ENCODE measurements at regions not wholly inside any gene's neighbourhood (a gene's known extent, or its start where the extent isn't known, plus 50 kb on each side); places are given as distances from the start of the nearest gene placed in this dataset.

DNA sequence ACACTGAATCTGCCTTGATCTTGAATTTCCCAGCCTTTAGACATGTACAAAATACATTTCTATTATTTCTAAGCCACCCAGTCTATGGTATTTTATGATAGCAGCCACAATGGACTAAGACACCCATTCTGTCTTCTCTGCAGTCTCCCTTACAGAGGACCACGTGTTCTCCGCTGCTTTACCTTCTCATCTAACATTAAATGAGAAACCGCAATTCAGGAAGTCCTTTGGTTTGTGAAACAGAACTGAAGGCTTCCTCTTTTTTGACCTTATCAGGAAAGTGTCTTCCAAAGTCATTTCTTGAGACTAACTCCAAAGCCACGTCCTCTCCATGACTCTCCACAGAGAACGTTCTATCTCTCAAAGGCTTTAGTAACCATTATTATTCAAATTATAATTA is 560.1 kb downstream of the OMA1 start:
- no peak for DNase-seq
- Histone ChIP-seq H3K27me3 (no peaks in the 10 kb centered on the region), H3K36me3 (no peaks in the 10 kb centered on the region), H3K4me1 (no peaks in the 10 kb centered on the region), H3K4me3 (ENCODE audit: low read depth, low read length) (no peak overlapping the region), H3K9me3 (no peaks in the 10 kb centered on the region)
- TF ChIP-seq, protein P1, sequence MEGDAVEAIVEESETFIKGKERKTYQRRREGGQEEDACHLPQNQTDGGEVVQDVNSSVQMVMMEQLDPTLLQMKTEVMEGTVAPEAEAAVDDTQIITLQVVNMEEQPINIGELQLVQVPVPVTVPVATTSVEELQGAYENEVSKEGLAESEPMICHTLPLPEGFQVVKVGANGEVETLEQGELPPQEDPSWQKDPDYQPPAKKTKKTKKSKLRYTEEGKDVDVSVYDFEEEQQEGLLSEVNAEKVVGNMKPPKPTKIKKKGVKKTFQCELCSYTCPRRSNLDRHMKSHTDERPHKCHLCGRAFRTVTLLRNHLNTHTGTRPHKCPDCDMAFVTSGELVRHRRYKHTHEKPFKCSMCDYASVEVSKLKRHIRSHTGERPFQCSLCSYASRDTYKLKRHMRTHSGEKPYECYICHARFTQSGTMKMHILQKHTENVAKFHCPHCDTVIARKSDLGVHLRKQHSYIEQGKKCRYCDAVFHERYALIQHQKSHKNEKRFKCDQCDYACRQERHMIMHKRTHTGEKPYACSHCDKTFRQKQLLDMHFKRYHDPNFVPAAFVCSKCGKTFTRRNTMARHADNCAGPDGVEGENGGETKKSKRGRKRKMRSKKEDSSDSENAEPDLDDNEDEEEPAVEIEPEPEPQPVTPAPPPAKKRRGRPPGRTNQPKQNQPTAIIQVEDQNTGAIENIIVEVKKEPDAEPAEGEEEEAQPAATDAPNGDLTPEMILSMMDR (IDR thresholded peaks at IDR 0.05; ENCODE audit: low read depth, low read length), result no peak

GRCh38 chr1:57984277-57984676 is 560.4 kb upstream of the DAB1 start:
- H3K36me3 ChIP-seq, result no peaks in the 10 kb centered on the region
- H3K9me3 ChIP-seq, result no peaks in the 10 kb centered on the region
- TF ChIP-seq, protein P1 (IDR thresholded peaks at IDR 0.05; ENCODE audit: low read depth, low read length), result no peak

DNA sequence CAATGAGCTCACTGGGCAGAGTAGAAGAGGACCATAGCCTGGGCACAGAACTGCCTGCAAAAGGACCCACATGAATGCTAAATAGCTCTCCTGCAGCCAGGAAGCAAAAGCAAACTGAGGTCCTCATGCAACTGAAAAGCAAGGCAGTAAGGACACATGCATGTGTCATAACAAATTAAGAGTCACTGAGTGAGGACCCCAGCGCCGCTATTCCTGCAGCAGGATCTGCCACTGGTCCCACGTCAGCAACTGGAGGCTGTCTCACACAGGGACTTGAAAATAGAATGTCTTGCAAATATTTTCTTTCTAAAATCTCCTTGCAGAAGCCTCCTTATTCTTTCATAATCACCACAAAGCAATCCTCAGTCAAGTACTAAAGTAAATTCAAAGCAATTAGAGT is 559.6 kb upstream of the DAB1 start:
- DNase-seq, result no peak
- H3K4me3 ChIP-seq (ENCODE audit: low read depth, low read length), result no peak overlapping the region
- TF ChIP-seq, protein P1 (IDR thresholded peaks at IDR 0.05; ENCODE audit: low read depth, low read length), result no peak
- no peaks in the 10 kb centered on the region for H3K27me3 ChIP-seq
- no peaks in the 10 kb centered on the region for H3K36me3 ChIP-seq
- H3K4me1 ChIP-seq, result no peaks in the 10 kb centered on the region
- H3K9me3 ChIP-seq, result no peaks in the 10 kb centered on the region

More at GRCh38 chr1:57984277-57984676, 560.4 kb upstream of the DAB1 start:
- H3K4me3 ChIP-seq (ENCODE audit: low read depth, low read length), result no peak overlapping the region
- no peaks in the 10 kb centered on the region for H3K27me3 ChIP-seq
- H3K4me1 ChIP-seq, result no peaks in the 10 kb centered on the region
- DNase-seq, result no peak

GRCh38 chr1:57982852-57983251 is 559.0 kb upstream of the DAB1 start:
- TF ChIP-seq, protein P1 (IDR thresholded peaks at IDR 0.05; ENCODE audit: low read depth, low read length), result no peak
- no peaks in the 10 kb centered on the region for H3K36me3 ChIP-seq
- DNase-seq, result no peak
- no peaks in the 10 kb centered on the region for H3K4me1 ChIP-seq
- no peaks in the 10 kb centered on the region for H3K9me3 ChIP-seq
- no peaks in the 10 kb centered on the region for H3K27me3 ChIP-seq
- no peak overlapping the region for H3K4me3 ChIP-seq (ENCODE audit: low read depth, low read length)

DNA sequence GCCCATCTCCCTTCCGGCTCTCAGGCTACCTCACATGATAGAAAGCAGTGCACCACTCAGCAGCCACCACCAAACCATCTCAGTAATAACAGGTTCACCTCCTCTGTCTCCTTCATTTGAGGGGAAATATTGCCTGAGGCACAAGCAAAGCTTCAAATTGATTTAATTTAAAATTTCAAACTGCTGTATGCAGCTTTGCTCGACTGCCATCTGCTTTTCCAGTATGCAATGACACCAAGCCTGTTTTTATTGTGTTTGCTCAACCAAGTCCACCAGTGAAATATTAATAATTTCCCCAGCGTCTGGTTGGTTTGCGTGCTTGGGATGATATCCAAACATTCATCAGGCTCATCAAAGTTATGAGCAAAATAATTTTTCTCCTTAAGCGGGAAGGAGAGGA is 552.4 kb upstream of the DAB1 start:
- no peaks in the 10 kb centered on the region for H3K9me3 ChIP-seq
- no peaks in the 10 kb centered on the region for H3K36me3 ChIP-seq
- peak; percentile 3 for DNase-seq
- no peaks in the 10 kb centered on the region for H3K4me1 ChIP-seq
- TF ChIP-seq, protein P1 (IDR thresholded peaks at IDR 0.05; ENCODE audit: low read depth, low read length), result peak; percentile 19; the same call in 1 of the 2 replicates
- no peak overlapping the region for H3K4me3 ChIP-seq (ENCODE audit: low read depth, low read length)
- no peaks in the 10 kb centered on the region for H3K27me3 ChIP-seq

DNA sequence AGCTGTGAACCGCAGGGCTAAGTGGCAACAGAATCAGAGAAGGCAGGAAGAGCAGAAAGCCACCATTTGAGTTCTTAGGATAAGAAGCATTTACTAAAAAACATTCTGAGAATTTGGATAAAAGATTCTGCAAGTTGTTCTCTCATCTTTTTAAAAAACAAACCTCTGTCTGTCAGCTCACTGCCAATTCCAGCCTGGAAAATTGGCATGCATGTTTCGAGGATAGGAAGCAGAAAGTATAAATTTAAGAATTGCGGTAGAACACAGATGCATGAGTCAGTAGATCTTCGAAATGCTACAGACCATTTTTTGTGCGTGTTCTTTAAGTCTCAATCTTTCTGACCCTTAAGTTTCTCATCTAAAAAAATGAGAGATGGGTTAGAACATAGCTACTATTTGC is 544.5 kb upstream of the DAB1 start:
- DNase-seq, result no peak
- H3K36me3 ChIP-seq, result no peaks in the 10 kb centered on the region
- no peak overlapping the region for H3K4me3 ChIP-seq (ENCODE audit: low read depth, low read length)
- H3K27me3 ChIP-seq, result no peaks in the 10 kb centered on the region
- TF ChIP-seq, protein P1 (IDR thresholded peaks at IDR 0.05; ENCODE audit: low read depth, low read length), result no peak
- H3K9me3 ChIP-seq, result no peaks in the 10 kb centered on the region
- H3K4me1 ChIP-seq, result no peaks in the 10 kb centered on the region
